Gastrocnemius medialis (tissue), 4 donors: ENCODE measurements at regions not wholly inside any gene's neighbourhood (a gene's known extent, or its start where the extent isn't known, plus 50 kb on each side); places are given as distances from the start of the nearest gene placed in this dataset.

Experiments used
- ATAC-seq, 2 donors: fragments of 150-250 bp; one replicate each; pipeline ENCODE4 v1.9.1; 2016
- DNase-seq, 2 donors: peaks; one replicate each; pipeline ENCODE4 v3.0.0-alpha.2; 2019
- H3K27ac ChIP-seq, 4 donors: fragments of 200-600 bp; sonication (generic); 1 replicate in 1 of 4; 2 replicates in 3 of 4; pipeline ENCODE4 v1.5.1; 2016 to 2018; ENCODE audit warnings: mild to moderate bottlenecking in 2 of 4, moderate library complexity in 1 of 4
- H3K27me3 ChIP-seq, 3 donors: fragments of 200-600 bp; sonication (generic) in 2 of 3; 1 replicate in 1 of 3; 2 replicates in 2 of 3; pipeline versions ENCODE4 v1.5.1 to v1.6.0; 2016 to 2019; ENCODE audit warnings: mild to moderate bottlenecking in 1 of 3, moderate library complexity in 1 of 3
- H3K36me3 ChIP-seq, 2 donors: fragments of 200-600 bp; sonication (generic) in 1 of 2; one replicate each; pipeline ENCODE4 v1.5.1; 2017 to 2018
- H3K4me1 ChIP-seq, 2 donors: fragments of 200-600 bp; sonication (generic) in 1 of 2; one replicate each; pipeline ENCODE4 v1.5.1; 2016 to 2017; ENCODE audit warnings: mild to moderate bottlenecking in 2 of 2
- H3K4me3 ChIP-seq, 4 donors: fragments of 200-600 bp; sonication (generic) in 3 of 4; 1 replicate in 1 of 4; 2 replicates in 3 of 4; pipeline ENCODE4 v1.5.1; 2016 to 2019; ENCODE audit warnings: mild to moderate bottlenecking in 2 of 4
- H3K9me3 ChIP-seq, 3 donors: fragments of 200-600 bp; sonication (generic) in 2 of 3; 1 replicate in 1 of 3; 2 replicates in 2 of 3; pipeline ENCODE4 v1.5.1; 2016 to 2019
- CTCF ChIP-seq, 5 experiments: fragments of 450-650 bp in 3 of 5; fragments of 200-600 bp in 2 of 5; sonication (generic) in 2 of 5; IDR thresholded peaks in 4 of 5; conservative IDR thresholded peaks in 1 of 5; 1 replicate in 4 of 5; 2 replicates in 1 of 5; pipeline ENCODE4 v1.5.1; 2016 to 2019; ENCODE audit warnings: antibody characterized with exemption in 5 of 5, mild to moderate bottlenecking in 3 of 5, moderate library complexity in 3 of 5
- POLR2A ChIP-seq, 2 donors: fragments of 450-650 bp; IDR thresholded peaks; one replicate each; pipeline ENCODE4 v1.6.1; 2017; ENCODE audit warnings: antibody characterized with exemption in 2 of 2, mild to moderate bottlenecking in 2 of 2, moderate library complexity in 2 of 2
- in situ Hi-C, 4 donors: fragments of 200-750 bp; cut with MboI; loops; one replicate each; pipeline versions ENCODE4 v1.15.0 to v1.8.0; 2017; ENCODE audit warnings: low sequenced_read_pairs in 4 of 4
- intact Hi-C: fragments of 100-400 bp; cut with DNase I; formaldehyde crosslinking; loops from one replicate; pipeline ENCODE4 v1.15.1; 2023; ENCODE audit warnings: low total_unique reads

- in situ Hi-C loops (no loop called here), intact Hi-C loops (no loop called here)
- H3K27ac ChIP-seq = no peak overlapping the region
- TF ChIP-seq CTCF (IDR thresholded peaks at IDR 0.05 in 4 of 5, conservative IDR thresholded peaks at IDR 0.05 in 1 of 5) = no peak
- no peak for TF ChIP-seq POLR2A (IDR thresholded peaks at IDR 0.05)
- ATAC-seq = no peak
- no peaks in the 10 kb centered on the region for H3K9me3 ChIP-seq
- no peaks in the 10 kb centered on the region for H3K27me3 ChIP-seq
- H3K4me3 ChIP-seq = no peak overlapping the region
- peaks cover 0 to 6% of the 10 kb centered on the region in 2 donors for H3K4me1 ChIP-seq
- H3K36me3 ChIP-seq = no peaks in the 10 kb centered on the region
- DNase-seq = no peak
These were observed 155.6 kb downstream of the SEMA6D start for GRCh38 chr15:47872869-47873432.

DNA sequence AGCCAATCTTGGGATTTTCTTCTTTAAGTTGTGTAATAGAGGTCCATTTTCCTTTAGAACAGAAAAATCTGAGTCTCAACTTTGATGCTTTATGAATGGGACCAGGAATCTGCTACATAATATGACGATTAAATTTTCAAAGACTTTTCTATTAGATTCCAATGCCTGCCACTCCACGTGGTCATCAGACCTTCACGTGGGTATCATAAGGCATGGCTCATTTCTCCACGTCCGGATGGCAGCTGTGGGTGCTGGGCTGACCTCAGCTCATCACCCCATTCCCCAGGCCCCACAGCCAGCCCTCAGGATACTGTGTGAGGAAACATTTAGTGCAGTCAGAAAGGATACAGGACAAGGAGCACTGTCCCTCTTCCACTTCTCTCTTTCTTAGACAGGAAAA lies 159.7 kb downstream of the SEMA6D start:
- TF ChIP-seq CTCF (IDR thresholded peaks at IDR 0.05 in 4 of 5, conservative IDR thresholded peaks at IDR 0.05 in 1 of 5) (no peak), POLR2A (IDR thresholded peaks at IDR 0.05) (no peak)
- DNase-seq (no peak), ATAC-seq (no peak)
- Histone ChIP-seq H3K36me3 (no peaks in the 10 kb centered on the region), H3K27ac (no peak overlapping the region), H3K27me3 (no peaks in the 10 kb centered on the region), H3K9me3 (no peaks in the 10 kb centered on the region), H3K4me1 (peaks cover 0 to 4% of the 10 kb centered on the region in 2 donors), H3K4me3 (no peak overlapping the region)
- intact Hi-C loops = no loop called here
- in situ Hi-C loops = no loop called here

- Histone ChIP-seq H3K9me3 (no peaks in the 10 kb centered on the region), H3K4me3 (no peak overlapping the region), H3K36me3 (no peaks in the 10 kb centered on the region), H3K4me1 (no peaks in the 10 kb centered on the region), H3K27ac (no peak overlapping the region), H3K27me3 (no peaks in the 10 kb centered on the region)
- no peak for ATAC-seq
- intact Hi-C loops (no loop called here), in situ Hi-C loops (no loop called here)
- TF ChIP-seq CTCF (IDR thresholded peaks at IDR 0.05 in 4 of 5, conservative IDR thresholded peaks at IDR 0.05 in 1 of 5) = no peak
- no peak for TF ChIP-seq POLR2A (IDR thresholded peaks at IDR 0.05)
- DNase-seq = no peak
These were observed 160.5 kb downstream of the SEMA6D start for GRCh38 chr15:47877836-47878235.

DNA sequence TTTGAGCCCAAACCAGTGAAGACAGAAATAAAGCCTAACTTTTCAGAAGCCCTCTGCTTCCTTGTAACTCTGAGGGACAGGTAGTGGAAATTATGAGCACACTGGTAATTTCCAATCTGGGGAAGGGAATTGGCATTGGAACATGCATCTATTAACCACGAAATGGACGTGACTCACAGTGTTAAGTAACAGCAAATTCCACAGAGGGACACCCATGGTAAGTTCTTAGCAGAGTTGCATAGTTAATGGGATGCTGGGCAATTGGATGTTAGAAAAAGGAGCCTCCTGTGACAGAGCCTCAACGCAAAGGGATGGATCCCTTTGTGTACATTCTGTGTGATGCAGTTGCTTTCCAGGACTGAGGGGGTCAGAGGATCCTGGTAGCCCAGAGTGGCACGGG lies 168.6 kb downstream of the SEMA6D start:
- no peak for ATAC-seq

More for the DNA sequence above, 168.6 kb downstream of the SEMA6D start:
- no peak for DNase-seq
- Histone ChIP-seq H3K4me1 (no peaks in the 10 kb centered on the region), H3K27ac (no peak overlapping the region), H3K27me3 (no peaks in the 10 kb centered on the region), H3K36me3 (no peaks in the 10 kb centered on the region), H3K9me3 (no peaks in the 10 kb centered on the region), H3K4me3 (no peak overlapping the region)
- in situ Hi-C loops (no loop called here), intact Hi-C loops (no loop called here)
- no peak for TF ChIP-seq CTCF (IDR thresholded peaks at IDR 0.05 in 4 of 5, conservative IDR thresholded peaks at IDR 0.05 in 1 of 5)
- TF ChIP-seq POLR2A (IDR thresholded peaks at IDR 0.05) = no peak
